GM19395 (cell line): ENCODE measurements at regions not wholly inside any gene's neighbourhood (a gene's known extent, or its start where the extent isn't known, plus 50 kb on each side); places are given as distances from the start of the nearest gene placed in this dataset.

Source experiments
- ATAC-seq: cut with Tn5 transposase; IDR thresholded peaks from one replicate; pipeline ENCODE4 v1.9.1; 2021; ENCODE audit warnings: mild to moderate bottlenecking, moderate library complexity; ENCODE audit not compliant: unreplicated experiment

GRCh38 chr11:19525276-19525675 lies 187.4 kb upstream of the NAV2 start:
- ATAC-seq: peak; percentile 57

- ATAC-seq: no peak
Observed at GRCh38 chr11:19524171-19524671, 188.4 kb upstream of the NAV2 start.

- ATAC-seq: no peak
Observed at GRCh38 chr11:19520681-19521080, 192.0 kb upstream of the NAV2 start.

DNA sequence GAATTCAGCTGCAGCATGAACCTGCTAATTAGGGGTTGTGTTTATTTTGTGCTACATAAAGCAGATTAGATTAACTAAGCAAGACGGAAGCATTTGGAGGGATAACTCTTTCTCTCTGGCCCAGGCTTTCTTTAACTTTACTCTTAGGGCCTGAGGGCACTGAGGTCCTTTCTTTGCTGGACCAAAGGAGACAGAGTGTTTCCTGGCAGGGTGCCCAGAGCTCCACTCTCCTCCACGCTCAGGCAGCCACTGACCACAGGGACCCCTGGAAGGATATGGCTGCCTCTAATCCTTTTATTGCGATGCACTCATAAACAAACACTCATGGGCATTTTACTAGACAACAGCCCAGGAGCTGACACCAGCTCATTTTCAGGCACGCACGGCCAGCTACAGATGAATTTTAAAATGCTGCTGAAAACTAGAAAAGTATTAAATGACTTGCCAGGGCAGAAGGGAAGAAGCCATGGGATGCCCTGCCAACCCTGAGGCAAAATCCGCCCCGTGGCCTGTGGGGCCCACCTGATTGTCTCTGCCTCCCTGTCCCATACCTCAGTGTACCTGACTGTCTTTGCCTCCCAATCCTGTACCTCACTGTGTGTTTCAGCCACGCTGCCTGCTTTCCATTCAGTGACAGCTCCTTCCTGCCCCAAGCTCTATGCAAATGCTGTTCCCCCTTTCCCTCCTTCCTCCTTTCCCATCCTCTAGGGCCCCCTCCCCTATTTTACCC lies 192.6 kb upstream of the NAV2 start:
- ATAC-seq: no peak

- no peak for ATAC-seq
Observed at GRCh38 chr11:19519353-19519752, 193.3 kb upstream of the NAV2 start.

GRCh38 chr11:19513253-19513652 lies 199.4 kb upstream of the NAV2 start:
- ATAC-seq: no peak

DNA sequence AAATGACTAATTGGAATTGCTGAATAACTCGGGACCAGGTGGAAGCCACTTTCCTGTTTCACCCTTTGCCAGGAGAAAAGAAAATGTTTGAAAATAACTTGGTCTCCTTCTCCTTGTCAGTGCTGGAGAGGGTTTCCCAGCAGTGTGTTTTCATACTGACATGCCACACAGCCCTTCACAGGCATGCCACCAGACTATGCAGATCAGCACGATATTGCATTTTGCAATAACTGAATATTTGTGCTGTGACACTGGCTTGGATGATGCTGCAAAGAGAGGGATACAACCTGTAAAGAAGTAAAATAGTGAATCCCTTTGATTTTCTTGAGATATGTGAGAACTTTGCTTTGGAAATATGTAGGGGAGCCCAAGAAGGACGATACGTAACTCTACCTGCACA lies 200.0 kb upstream of the NAV2 start:
- ATAC-seq: no peak

DNA sequence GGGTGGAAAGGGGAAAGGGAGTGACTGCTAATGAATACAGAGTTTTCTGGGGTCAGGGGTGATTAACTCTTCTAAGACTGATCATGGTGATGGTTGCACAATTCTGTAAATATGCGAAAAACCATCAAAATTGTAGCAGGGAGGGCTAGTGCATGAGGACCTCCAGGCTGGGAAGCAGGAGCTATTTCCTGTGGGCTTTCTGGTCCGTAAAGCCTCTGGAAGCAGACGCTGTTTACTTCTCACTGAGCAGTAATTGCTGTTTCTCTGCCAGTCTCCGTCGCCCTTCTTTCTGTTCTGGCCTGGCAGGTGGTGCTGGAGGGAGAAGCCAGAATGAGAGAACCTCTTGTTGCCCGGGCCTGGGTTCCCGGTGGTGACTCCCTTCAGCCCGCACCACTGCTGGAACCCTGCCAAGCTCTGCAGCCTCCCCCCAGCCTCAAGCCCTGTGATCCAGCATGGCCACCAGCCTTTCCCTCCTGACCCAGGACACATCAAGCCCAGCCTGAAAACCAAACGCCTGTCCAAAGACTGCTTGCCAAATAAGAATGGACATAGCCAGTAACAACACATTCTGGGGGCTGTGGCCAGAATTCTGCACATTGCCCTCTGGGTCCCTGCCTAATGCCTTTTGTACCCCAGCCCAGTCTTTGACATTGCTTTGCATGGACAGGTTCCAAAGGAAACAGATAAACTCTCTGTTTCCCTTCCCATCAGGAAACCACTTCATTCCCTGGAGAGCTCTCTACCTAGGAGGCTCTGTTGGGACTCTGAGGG lies 201.0 kb upstream of the NAV2 start:
- no peak for ATAC-seq

- ATAC-seq: no peak
Observed at GRCh38 chr11:19511066-19511412, 201.6 kb upstream of the NAV2 start.

DNA sequence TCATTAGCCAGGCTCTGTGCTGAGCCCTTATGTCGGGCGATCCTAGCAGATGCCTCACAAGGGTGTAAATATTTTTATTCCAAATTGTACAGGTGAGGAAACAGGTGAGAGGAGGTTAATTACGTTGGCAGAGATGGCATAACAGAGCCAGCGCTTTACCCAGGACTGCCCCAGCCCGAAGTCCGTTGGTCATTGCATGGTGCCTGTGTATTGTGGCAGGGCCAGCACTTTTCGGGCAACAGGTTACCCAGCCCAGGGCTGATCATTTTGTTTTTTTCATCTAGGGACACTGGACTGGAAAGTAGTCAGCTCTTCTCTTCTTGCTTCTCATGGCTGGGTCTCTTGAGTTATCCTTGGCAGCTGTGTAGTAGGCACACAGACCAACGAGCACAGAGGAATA lies 202.2 kb upstream of the NAV2 start:
- ATAC-seq: no peak

GRCh38 chr11:19509215-19509614 lies 203.4 kb upstream of the NAV2 start:
- no peak for ATAC-seq

DNA sequence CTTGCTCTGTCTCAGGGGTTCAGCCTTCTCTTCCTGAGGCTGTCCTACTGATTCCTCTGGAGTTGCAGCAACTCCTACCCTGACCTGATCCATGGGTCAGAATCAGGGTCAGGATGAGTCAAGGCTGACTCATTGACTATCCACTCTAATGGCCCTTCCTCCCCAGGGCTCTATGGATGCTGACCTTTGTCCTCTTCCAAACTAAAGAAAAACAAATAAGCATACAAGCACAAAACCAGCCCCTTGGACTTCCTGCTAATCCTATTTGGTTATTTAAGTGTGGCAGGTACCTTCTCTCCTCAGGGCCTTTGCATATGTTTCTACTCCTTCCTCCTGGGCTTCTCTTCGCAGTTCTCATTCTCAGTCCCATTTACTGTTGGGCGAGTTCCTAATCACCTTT lies 204.5 kb upstream of the NAV2 start:
- no peak for ATAC-seq

DNA sequence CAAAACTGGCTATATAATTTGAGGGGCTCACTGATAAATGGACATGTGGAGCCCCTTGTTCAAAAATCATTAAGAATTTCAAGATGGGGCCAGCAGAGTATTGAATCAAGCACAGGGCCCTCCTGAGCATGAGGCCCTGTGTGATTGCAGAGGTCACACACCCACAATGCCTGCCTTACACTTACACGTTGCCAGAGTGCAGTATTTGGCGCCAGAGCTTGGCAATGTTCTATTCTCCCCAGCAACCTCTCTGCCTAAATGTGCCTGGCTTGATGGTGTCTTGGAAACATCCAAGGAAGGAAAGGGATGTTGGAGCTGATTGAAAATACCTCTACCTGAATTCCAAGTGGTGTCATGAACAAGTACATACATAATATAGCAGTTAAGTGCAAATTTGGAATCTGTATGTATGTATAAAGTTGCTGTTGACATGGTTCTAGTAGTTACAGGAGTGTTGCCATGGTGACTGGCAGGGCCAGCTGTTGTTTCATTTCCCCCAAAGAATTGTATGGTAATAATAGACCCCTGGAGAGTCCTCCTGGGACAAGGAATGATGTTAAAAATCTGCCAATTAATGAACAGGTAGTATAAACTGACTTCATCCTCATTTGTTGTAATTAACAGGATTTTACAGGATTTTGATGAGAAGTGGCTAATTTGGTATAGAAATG lies 205.7 kb upstream of the NAV2 start:
- ATAC-seq: no peak

DNA sequence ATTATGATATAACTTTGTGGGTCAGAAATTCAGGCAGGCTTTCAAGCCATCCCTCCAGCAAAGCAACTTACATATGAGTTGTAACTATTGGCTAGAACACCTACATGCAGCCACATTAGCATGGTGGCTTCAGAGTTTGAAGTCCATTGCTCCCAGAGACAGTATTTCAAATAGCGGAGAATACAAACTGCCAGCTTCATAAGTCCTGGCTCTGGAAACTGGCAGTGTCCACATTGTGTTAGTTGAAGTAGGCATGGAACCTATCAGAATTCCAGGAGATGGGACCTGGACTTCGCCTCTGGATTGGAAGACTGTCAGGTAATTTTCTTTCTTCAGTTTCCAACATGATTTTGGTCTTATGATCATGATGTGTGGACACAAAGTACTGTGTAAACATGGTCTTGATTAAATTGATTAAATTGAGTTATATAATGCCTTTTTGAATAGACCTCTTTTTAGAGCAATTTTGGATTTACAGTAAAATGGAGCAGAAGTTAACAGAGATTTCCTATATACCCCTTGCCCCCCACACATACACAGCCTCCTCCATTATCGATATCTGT lies 209.9 kb upstream of the NAV2 start:
- ATAC-seq: no peak

- no peak for ATAC-seq
Observed at GRCh38 chr11:19501631-19502030, 211.0 kb upstream of the NAV2 start.

DNA sequence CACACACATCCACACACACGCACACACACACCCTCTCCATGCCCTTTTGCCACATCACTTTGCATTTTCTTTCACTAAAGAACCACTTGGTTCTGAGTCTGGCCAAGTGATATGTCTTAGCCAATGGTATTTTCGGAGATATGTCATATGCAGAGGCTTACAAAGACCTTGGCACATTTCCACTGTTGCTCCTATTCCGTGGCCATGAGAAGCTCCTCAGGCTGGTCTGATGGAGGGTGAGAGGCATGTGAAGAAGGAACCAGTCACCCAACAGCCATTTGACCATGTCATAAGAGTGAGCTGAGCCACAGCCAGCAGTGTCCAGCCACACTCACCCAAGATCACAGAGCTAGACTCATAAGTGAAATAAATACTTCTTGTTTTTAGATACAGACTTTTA lies 212.6 kb upstream of the NAV2 start:
- no peak for ATAC-seq

GRCh38 chr11:19499026-19499669 lies 213.5 kb upstream of the NAV2 start:
- no peak for ATAC-seq

DNA sequence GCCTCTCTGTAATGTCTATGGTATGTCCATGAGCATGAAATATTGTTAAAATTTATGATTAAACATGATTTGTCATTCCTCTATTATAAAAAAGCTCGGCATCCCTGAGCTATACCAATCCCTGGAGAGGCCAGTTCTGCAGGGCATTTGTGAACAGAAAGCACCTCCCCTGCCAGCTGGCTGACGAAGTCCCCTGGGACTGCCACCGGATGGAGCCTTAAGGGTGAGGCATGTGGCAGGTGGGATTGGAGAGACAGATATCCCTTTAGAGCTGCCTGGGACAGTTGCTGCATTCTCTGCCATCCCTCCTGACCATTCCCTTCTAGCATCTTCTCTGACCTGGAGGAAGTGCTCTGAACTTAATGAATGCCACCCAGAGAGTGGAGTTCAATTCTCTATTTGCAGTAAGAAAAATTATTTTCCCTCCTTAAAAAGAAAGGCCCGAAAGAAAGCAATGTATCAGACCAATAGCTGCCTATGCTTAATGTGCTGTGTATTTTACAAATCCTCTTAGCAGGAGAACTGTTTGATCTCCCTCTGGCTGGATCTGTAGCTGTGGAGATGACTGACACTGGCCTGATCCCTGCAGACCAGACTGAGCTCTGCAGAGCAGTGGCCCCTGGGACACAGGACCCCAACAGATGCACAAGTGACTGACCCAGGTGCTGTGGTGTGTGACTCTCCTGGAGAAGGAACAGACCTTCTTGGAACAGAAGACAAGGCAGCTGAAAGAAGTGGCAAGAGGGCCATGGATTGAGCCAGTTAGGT lies 219.0 kb upstream of the NAV2 start:
- ATAC-seq: no peak

- no peak for ATAC-seq
Observed at GRCh38 chr11:19482319-19483100, 230.1 kb upstream of the NAV2 start.

- ATAC-seq: no peak
Observed at GRCh38 chr11:19480540-19480939, 232.1 kb upstream of the NAV2 start.
